Endothelial cell of umbilical vein (primary cell): ENCODE measurements at regions not wholly inside any gene's neighbourhood (a gene's known extent, or its start where the extent isn't known, plus 50 kb on each side); places are given as distances from the start of the nearest gene placed in this dataset.
"Not testable (repeated sequence)": the region's sequence is repeated elsewhere in the genome, so short reads cannot be mapped to it uniquely, and the experiment has no call there.

Experiments
- BruUV-seq: library from RNA; stranded (reverse); fragments of 400-500 nt; replicated peaks from 2 replicates; lab custom pipeline; 2021; lab: Mats Ljungman, UMichigan
- CTCF ChIA-PET: fragments of 300-600, 350-600 bp; sonication (Branson Sonifier 250); formaldehyde crosslinking; loops from one replicate; lab custom pipeline; 2021; ENCODE audit warnings: antibody characterized with exemption, inconsistent platforms; lab: Charles Lee
- POLR2A ChIA-PET: fragments of 300-600, 350-600 bp; sonication (Branson Sonifier 250); formaldehyde crosslinking; loops from one replicate; lab custom pipeline; 2021; ENCODE audit warnings: antibody characterized with exemption, inconsistent platforms; lab: Charles Lee
- DNase-seq: peaks from one replicate; pipeline ENCODE4 v3.0.0-alpha.2; 2011; ENCODE audit warnings: low read depth, low spot score
- FAIRE-seq: peaks from 2 replicates; lab custom pipeline; 2011; peaks lifted over from hg19 to GRCh38; lab: Jason Lieb, UNC
- H2AFZ ChIP-seq: 2 replicates; pipeline ENCODE4 v1.6.0; 2012; ENCODE audit warnings: low read depth, low read length, control low read depth, inconsistent platforms
- H3K27ac ChIP-seq: 2 replicates; pipeline ENCODE4 v1.5.1; 2011; ENCODE audit warnings: low read depth, mild to moderate bottlenecking, control low read depth, low read length, moderate library complexity; ENCODE audit not compliant: insufficient read depth
- H3K27me3 ChIP-seq, 2 experiments: 2 replicates each; pipeline versions ENCODE4 v1.6.0 to v1.6.1; 2011; ENCODE audit warnings: low read length in 2 of 2, mixed read lengths in 1 of 2; ENCODE audit not compliant: control insufficient read depth in 2 of 2, insufficient read depth in 2 of 2
- H3K36me3 ChIP-seq, 2 experiments: 2 replicates in 1 of 2; 3 replicates in 1 of 2; pipeline ENCODE4 v1.5.1; 2011; ENCODE audit warnings: low read length in 2 of 2, mild to moderate bottlenecking in 1 of 2, moderate library complexity in 1 of 2; ENCODE audit not compliant: control insufficient read depth in 2 of 2, insufficient read depth in 2 of 2; ENCODE audit errors: extremely low read depth in 1 of 2
- H3K4me1 ChIP-seq: 3 replicates; pipeline ENCODE4 v1.5.1; 2011; ENCODE audit warnings: mild to moderate bottlenecking, low read length; ENCODE audit not compliant: control insufficient read depth, insufficient read depth; ENCODE audit errors: extremely low read depth
- H3K4me2 ChIP-seq: 2 replicates; pipeline ENCODE4 v1.6.1; 2011; ENCODE audit warnings: low read length, control low read depth, mixed read lengths; ENCODE audit not compliant: insufficient read depth
- H3K4me3 ChIP-seq, 3 experiments: fragments of 200-600 bp in 1 of 3; sonication (generic), shearing (Covaris generic) in 1 of 3; replicated peaks in 1 of 3; 2 replicates each; pipeline ENCODE4 v1.5.1; 2011 to 2016; ENCODE audit warnings: control low read depth in 3 of 3, low read length in 3 of 3, mild to moderate bottlenecking in 2 of 3, inconsistent platforms in 1 of 3, low read depth in 1 of 3, moderate library complexity in 1 of 3; ENCODE audit not compliant: insufficient read depth in 1 of 3
- H3K79me2 ChIP-seq: 2 replicates; pipeline ENCODE4 v1.6.0; 2012; ENCODE audit warnings: low read length, inconsistent platforms; ENCODE audit not compliant: control insufficient read depth, insufficient read depth
- H3K9ac ChIP-seq: replicated peaks from 2 replicates; pipeline ENCODE3; 2011; ENCODE audit warnings: low read length, control low read depth; ENCODE audit not compliant: insufficient read depth; ENCODE audit errors: extremely low read depth
- H3K9me1 ChIP-seq: replicated peaks from 3 replicates; pipeline ENCODE4 v1.6.0; 2011; ENCODE audit warnings: mild to moderate bottlenecking, low read length; ENCODE audit not compliant: control insufficient read depth, insufficient read depth; ENCODE audit errors: extremely low read depth
- H3K9me3 ChIP-seq: replicated peaks from 2 replicates; pipeline ENCODE4 v1.5.1; 2012; ENCODE audit warnings: low read length, inconsistent platforms; ENCODE audit not compliant: control insufficient read depth, insufficient read depth
- H4K20me1 ChIP-seq: replicated peaks from 2 replicates; pipeline ENCODE3; 2011; ENCODE audit warnings: mild to moderate bottlenecking, low read length; ENCODE audit not compliant: control insufficient read depth, insufficient read depth; ENCODE audit errors: extremely low read depth
- EZH2 ChIP-seq: IDR thresholded peaks from 2 replicates; pipeline ENCODE4 v1.6.1; 2012; ENCODE audit warnings: borderline replicate concordance, low read depth, mild to moderate bottlenecking, moderate library complexity, low read length, inconsistent platforms; ENCODE audit not compliant: severe bottlenecking
- GATA2 ChIP-seq: IDR thresholded peaks from 2 replicates; pipeline ENCODE4 v1.7.0; 2011; ENCODE audit warnings: low read depth, mild to moderate bottlenecking, moderate library complexity, mixed read lengths, low read length; ENCODE audit not compliant: insufficient read length, insufficient read depth
- POLR2AphosphoS5 ChIP-seq: IDR thresholded peaks from 2 replicates; pipeline ENCODE4 v1.6.1; 2012; ENCODE audit warnings: low read depth, mild to moderate bottlenecking, control low read depth, low read length, moderate library complexity; ENCODE audit not compliant: insufficient read depth
- dilution Hi-C: fragments of 300-500 bp; cut with MboI; formaldehyde crosslinking; loops from one replicate; pipeline ENCODE4 v1.15.0; 2019; ENCODE audit warnings: low sequenced_read_pairs; ENCODE audit not compliant: extremely low pct_ligation_motif_present
- intact Hi-C: fragments of 100-400 bp; cut with micrococcal nuclease; formaldehyde crosslinking; loops from one replicate; pipeline ENCODE4 v1.10.0; 2022

DNA sequence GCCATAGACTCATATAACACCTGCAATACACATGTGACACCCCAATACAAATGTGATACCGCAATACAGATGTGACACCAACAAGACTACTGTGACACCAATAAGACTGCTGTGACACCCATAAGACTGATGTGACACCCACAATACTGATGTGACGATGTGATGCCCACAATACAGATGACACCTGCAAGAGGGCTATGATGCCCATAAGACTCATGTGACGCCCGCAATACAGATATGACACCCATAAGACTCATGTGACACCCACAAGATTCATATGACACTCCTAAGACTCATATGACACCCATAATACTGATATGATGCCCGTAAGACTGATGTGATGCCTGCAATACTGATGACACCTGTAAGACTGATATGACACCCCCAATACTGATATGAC lies 113.0 kb downstream of the MRPL57 start:
- BruUV-seq, result no TSS peak
- no peak for DNase-seq
- no peaks in the 10 kb centered on the region for H4K20me1 ChIP-seq
- H3K9me1 ChIP-seq, result no peaks in the 10 kb centered on the region
- H2AFZ ChIP-seq, result no peak overlapping the region
- no peak overlapping the region for H3K4me3 ChIP-seq
- no peaks in the 10 kb centered on the region for H3K36me3 ChIP-seq
- H3K9ac ChIP-seq, result no peak overlapping the region
- dilution Hi-C loops (no loop called here), intact Hi-C loops (no loop called here)
- H3K79me2 ChIP-seq, result no peaks in the 10 kb centered on the region
- H3K4me1 ChIP-seq, result no peaks in the 10 kb centered on the region
- FAIRE-seq, result no peak
- ChIA-PET CTCF (no interaction called here), POLR2A (no interaction called here)
- H3K9me3 ChIP-seq, result no peaks in the 10 kb centered on the region
- no peak overlapping the region for H3K4me2 ChIP-seq
- TF ChIP-seq GATA2 (no peak), POLR2AphosphoS5 (no peak), EZH2 (no peak)
- peaks cover 1 to 8% of the 10 kb centered on the region in 2 experiments for H3K27me3 ChIP-seq
- H3K27ac ChIP-seq, result no peak overlapping the region

DNA sequence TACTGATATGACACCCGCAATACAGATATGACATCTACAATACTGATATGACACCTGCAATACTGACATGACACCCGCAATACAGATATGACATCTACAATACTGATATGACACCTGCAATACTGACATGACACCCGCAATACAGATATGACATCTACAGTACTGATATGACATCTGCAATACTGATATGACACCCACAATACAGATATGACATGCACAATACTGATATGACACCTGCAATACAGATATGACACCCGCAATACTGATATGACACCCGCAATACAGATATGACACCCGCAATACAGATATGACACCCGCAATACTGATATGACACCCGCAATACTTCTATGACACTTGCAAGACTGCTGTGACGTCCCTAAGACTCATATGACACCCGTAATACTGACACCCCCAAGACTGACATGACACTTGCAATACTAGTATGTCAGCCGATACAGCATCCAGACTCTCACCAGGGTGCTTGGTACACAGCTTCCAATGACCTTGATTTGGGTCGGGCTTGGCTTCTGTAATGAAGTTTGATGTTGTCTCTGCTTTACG lies 114.1 kb downstream of the MRPL57 start:
- H3K9me1 ChIP-seq, dilution Hi-C loops, CTCF ChIA-PET: not testable (repeated sequence)

More for the DNA sequence above, 114.1 kb downstream of the MRPL57 start:
- FAIRE-seq, H3K4me2 ChIP-seq, BruUV-seq, H3K4me3 ChIP-seq, H3K27me3 ChIP-seq, DNase-seq, H3K79me2 ChIP-seq, H2AFZ ChIP-seq, H3K4me1 ChIP-seq, H4K20me1 ChIP-seq, H3K36me3 ChIP-seq, H3K27ac ChIP-seq, H3K9me3 ChIP-seq, H3K9ac ChIP-seq, intact Hi-C loops, POLR2A ChIA-PET: not testable (repeated sequence)
